ENCODE measurements at regions not wholly inside any gene's neighbourhood (a gene's known extent, or its start where the extent isn't known, plus 50 kb on each side); places are given as distances from the start of the nearest gene placed in this dataset.

- no peak for TF ChIP-seq CTCF (IDR thresholded peaks at IDR 0.05; ENCODE audit: borderline replicate concordance, extremely low read depth, low read length, poor library complexity, severe bottlenecking)
- no peak for TF ChIP-seq EZH2 (IDR thresholded peaks at IDR 0.05; ENCODE audit: borderline replicate concordance, low read depth, low read length, severe bottlenecking)
Observed at GRCh38 chr4:26191353-26191752, 129.5 kb upstream of the RBPJ start.
